Lung (tissue), 11 donors: ENCODE measurements at regions not wholly inside any gene's neighbourhood (a gene's known extent, or its start where the extent isn't known, plus 50 kb on each side); places are given as distances from the start of the nearest gene placed in this dataset.
"Not testable (repeated sequence)": the region's sequence is repeated elsewhere in the genome, so short reads cannot be mapped to it uniquely, and the experiment has no call there.

ENCODE experiments used
- ATAC-seq: fragments of 200-7000 bp; cut with Tn5 transposase; one replicate; pipeline ENCODE4 v1.9.1; 2020; ENCODE audit warnings: moderate number of reproducible peaks; ENCODE audit not compliant: insufficient read depth, low FRiP score
- DNase-seq, 3 donors: peaks; one replicate each; pipeline ENCODE4 v3.0.0-alpha.2; 2013 to 2017
- H3K27ac ChIP-seq, 2 donors: one replicate each; pipeline ENCODE4 v1.5.1; 2013; ENCODE audit warnings: mild to moderate bottlenecking in 2 of 2, moderate library complexity in 2 of 2, control low read depth in 1 of 2, inconsistent platforms in 1 of 2, low read depth in 1 of 2, low read length in 1 of 2
- H3K27me3 ChIP-seq, 3 donors: one replicate each; pipeline ENCODE4 v1.5.1; 2013; ENCODE audit warnings: low read length in 2 of 3; ENCODE audit not compliant: control insufficient read depth in 3 of 3, insufficient read depth in 3 of 3
- H3K36me3 ChIP-seq, 4 donors: one replicate each; pipeline ENCODE4 v1.5.1; 2013; ENCODE audit warnings: low read length in 4 of 4, mild to moderate bottlenecking in 1 of 4, moderate library complexity in 1 of 4; ENCODE audit not compliant: control insufficient read depth in 4 of 4, insufficient read depth in 4 of 4
- H3K4me1 ChIP-seq, 5 donors: one replicate each; pipeline ENCODE4 v1.5.1; 2013; ENCODE audit warnings: low read length in 5 of 5, mild to moderate bottlenecking in 2 of 5, moderate library complexity in 1 of 5; ENCODE audit not compliant: control insufficient read depth in 5 of 5, insufficient read depth in 5 of 5
- H3K4me3 ChIP-seq: one replicate; pipeline ENCODE4 v1.5.1; 2013; ENCODE audit warnings: mild to moderate bottlenecking, control low read depth, moderate library complexity
- H3K9ac ChIP-seq, 2 donors: one replicate each; pipeline ENCODE4 v1.5.1; 2013; ENCODE audit warnings: low read length in 2 of 2, control low read depth in 1 of 2; ENCODE audit not compliant: insufficient read depth in 1 of 2
- H3K9me3 ChIP-seq, 4 donors: one replicate each; pipeline ENCODE4 v1.5.1; 2013; ENCODE audit warnings: low read length in 3 of 4, mild to moderate bottlenecking in 1 of 4, moderate library complexity in 1 of 4; ENCODE audit not compliant: control insufficient read depth in 4 of 4, insufficient read depth in 3 of 4
- CTCF ChIP-seq: IDR thresholded peaks from 2 replicates; pipeline ENCODE4 v1.5.1; 2012; ENCODE audit warnings: mild to moderate bottlenecking; ENCODE audit errors: control extremely low read depth, extremely low read depth
- WGBS, 2 donors: extraction: QIAGEN DNeasy Blood & Tissue Kit; methylation state at CpG; one replicate each; pipeline ENCODE4 v1.1.7; 2013; 5-methylcytosine and 5-hydroxymethylcytosine counted together
- donor health status: control.
- donor health status: control.
- donor health status: Bipolar disorder and iron deficiency.
- donor health status: healthy.
- donor health status: DM: yes; HTN: yes; CAD: no.

- H3K9me3 ChIP-seq = peaks cover 0 to 2% (median 0%) of the 10 kb centered on the region in 4 donors
- TF ChIP-seq CTCF = no peak
- H3K4me1 ChIP-seq = peaks cover 0 to 65% (median 7%) of the 10 kb centered on the region in 5 donors
- WGBS, 2 donors = 21 to 35% methylated on average over 2 of the region's 2 CpGs
- H3K36me3 ChIP-seq = peaks cover 0 to 2% (median 0%) of the 10 kb centered on the region in 4 donors
- no peaks in the 10 kb centered on the region for H3K27me3 ChIP-seq
- H3K4me3 ChIP-seq = no peak overlapping the region
- ATAC-seq (peak; percentile 65), DNase-seq (peak in 2 of 3 donors; percentile 96 to 98)
- no peak overlapping the region for H3K9ac ChIP-seq
- no peak overlapping the region for H3K27ac ChIP-seq
These were observed 70.5 kb upstream of the CSNK1A1L start for GRCh38 chr13:37175996-37176395.

- no peak for TF ChIP-seq CTCF
- Histone ChIP-seq H3K9me3 (peaks cover 0 to 2% (median 0%) of the 10 kb centered on the region in 4 donors), H3K36me3 (peaks cover 0 to 2% (median 0%) of the 10 kb centered on the region in 4 donors), H3K4me1 (peaks cover 0 to 61% (median 7%) of the 10 kb centered on the region in 5 donors), H3K27ac (no peak overlapping the region), H3K27me3 (no peaks in the 10 kb centered on the region), H3K9ac (no peak overlapping the region), H3K4me3 (no peak overlapping the region)
- ATAC-seq (no peak), DNase-seq (peak; percentile 35 to 93 (median 91))
- 62 to 75% methylated on average over 3 of the region's 3 CpGs for WGBS, 2 donors
These were observed 67.8 kb upstream of the CSNK1A1L start for GRCh38 chr13:37173214-37173613.

GRCh38 chr13:37172226-37172625, 66.8 kb upstream of the CSNK1A1L start:
- H3K9ac ChIP-seq, H3K36me3 ChIP-seq, ATAC-seq, H3K27ac ChIP-seq, H3K27me3 ChIP-seq, H3K9me3 ChIP-seq, H3K4me3 ChIP-seq: not testable (repeated sequence)
- WGBS, 2 donors = 78 to 84% methylated on average over 11 of the region's 11 CpGs
- peaks cover 0 to 55% (median 7%) of the 10 kb centered on the region in 5 donors for H3K4me1 ChIP-seq
- DNase-seq = peak; percentile 65 to 88 (median 68)

GRCh38 chr13:37168926-37169325, 63.5 kb upstream of the CSNK1A1L start:
- Histone ChIP-seq H3K27me3 (no peaks in the 10 kb centered on the region), H3K9me3 (no peaks in the 10 kb centered on the region), H3K27ac (no peak overlapping the region), H3K4me3 (no peak overlapping the region), H3K4me1 (peaks cover 0 to 22% (median 1%) of the 10 kb centered on the region in 5 donors), H3K36me3 (no peaks in the 10 kb centered on the region), H3K9ac (no peak overlapping the region)
- DNase-seq (no peak), ATAC-seq (no peak)
- TF ChIP-seq CTCF = no peak
